ENCODE measurements at regions not wholly inside any gene's neighbourhood (a gene's known extent, or its start where the extent isn't known, plus 50 kb on each side); places are given as distances from the start of the nearest gene placed in this dataset.

DNA sequence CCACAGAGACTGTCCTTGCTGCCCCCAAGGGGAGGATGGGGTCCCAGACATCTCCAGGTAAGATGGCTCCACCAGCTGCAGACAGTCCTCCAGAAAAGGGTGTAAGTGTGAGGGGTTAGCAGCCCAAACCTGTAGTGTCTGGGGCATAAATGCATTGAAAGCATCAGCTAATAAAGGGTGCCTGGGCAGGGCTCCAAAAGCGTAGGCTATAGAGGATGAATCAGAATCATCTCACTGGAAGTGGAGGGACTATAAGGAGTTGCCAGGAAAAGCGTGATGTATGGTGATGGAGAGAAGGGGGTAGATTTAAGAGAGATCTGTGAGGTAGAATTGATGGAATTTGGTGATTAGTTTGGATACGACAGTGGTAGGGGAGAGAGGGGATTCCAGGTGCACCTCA lies 79.9 kb upstream of the ONECUT1 start:
- H3K4me1 Mint-ChIP-seq, result no peaks in the 10 kb centered on the region
- no peak overlapping the region for H3K4me3 Mint-ChIP-seq
- H3K27ac Mint-ChIP-seq, result no peak overlapping the region
- no peak for ATAC-seq
- DNase-seq, result no peak
- H3K27me3 Mint-ChIP-seq, result peaks cover 37% of the 10 kb centered on the region
- H3K36me3 Mint-ChIP-seq (ENCODE audit: low read depth), result no peaks in the 10 kb centered on the region
- no peaks in the 10 kb centered on the region for H3K9me3 ChIP-seq (ENCODE audit: control insufficient read depth, low read length, poor library complexity, severe bottlenecking)

DNA sequence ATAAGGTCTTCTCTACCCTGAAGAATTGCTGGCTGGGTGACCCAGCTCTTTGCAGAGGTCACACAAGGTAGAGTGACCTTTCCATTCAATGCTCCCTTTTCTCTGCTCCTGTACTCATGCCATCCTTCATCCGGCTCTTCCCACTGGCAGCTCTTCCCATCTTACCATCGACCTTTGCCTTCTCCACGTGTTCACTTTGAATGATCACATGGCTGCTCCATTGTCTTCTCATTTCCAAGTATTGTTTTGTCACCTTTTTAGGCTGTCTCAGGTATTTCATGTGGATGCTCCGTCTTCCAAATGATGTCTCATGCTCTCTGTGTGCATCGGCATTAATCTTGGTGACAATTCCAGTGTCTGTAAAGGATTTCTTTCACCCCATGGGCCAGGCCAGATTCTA lies 76.6 kb upstream of the ONECUT1 start:
- Mint-ChIP-seq H3K4me1 (no peaks in the 10 kb centered on the region), H3K27ac (no peak overlapping the region)

DNA sequence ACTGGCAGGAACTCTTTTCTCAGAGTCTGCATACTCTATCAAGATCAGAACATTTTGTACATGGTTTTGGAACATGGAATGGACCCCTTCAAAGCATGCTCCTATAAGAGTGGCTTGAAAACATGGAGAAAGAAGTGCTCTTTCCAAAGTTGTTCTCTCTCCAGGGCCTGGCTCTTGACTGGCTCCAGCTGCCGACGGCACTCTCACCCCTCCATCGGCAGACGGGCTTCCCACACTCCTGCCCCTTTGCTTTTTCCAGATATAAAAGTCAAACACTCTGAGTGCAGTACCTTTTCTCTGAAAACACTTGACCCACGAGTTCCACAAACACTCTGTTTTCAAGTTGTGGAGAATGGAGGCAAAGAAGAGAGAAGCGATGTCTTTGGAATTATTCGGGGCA lies 72.5 kb upstream of the ONECUT1 start:
- no peak overlapping the region for H3K4me3 Mint-ChIP-seq
- H3K27me3 Mint-ChIP-seq, result no peaks in the 10 kb centered on the region
- H3K36me3 Mint-ChIP-seq (ENCODE audit: low read depth), result no peaks in the 10 kb centered on the region
- no peak for DNase-seq
- no peaks in the 10 kb centered on the region for H3K9me3 ChIP-seq (ENCODE audit: control insufficient read depth, low read length, poor library complexity, severe bottlenecking)
- no peak overlapping the region for H3K27ac Mint-ChIP-seq
- H3K4me1 Mint-ChIP-seq, result no peaks in the 10 kb centered on the region
- ATAC-seq, result no peak

More for the DNA sequence above, 76.6 kb upstream of the ONECUT1 start:
- DNase-seq (no peak), ATAC-seq (no peak)
- no peaks in the 10 kb centered on the region for H3K36me3 Mint-ChIP-seq (ENCODE audit: low read depth)
- H3K9me3 ChIP-seq (ENCODE audit: control insufficient read depth, low read length, poor library complexity, severe bottlenecking), result no peaks in the 10 kb centered on the region
- peaks cover 23% of the 10 kb centered on the region for H3K27me3 Mint-ChIP-seq
- H3K4me3 Mint-ChIP-seq, result no peak overlapping the region

DNA sequence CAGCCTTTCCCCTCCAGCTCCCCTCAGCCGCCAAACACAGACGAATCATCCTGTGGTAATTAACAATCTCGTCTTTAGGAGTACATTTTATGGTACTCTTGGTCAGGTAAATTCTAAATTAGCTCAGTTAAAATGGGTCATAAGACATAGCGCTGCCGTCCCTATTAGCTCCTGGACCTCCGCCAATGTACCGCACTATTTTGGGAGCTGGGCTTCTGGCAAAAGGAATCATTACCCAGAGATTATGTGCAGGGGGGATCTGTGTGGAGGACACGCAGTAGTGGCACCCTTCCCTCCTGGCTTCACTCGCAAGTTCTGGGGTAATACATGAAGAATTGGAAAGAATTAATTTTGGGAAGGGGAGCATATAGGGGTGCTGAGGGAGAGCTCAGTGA lies 68.6 kb upstream of the ONECUT1 start:
- no peaks in the 10 kb centered on the region for H3K36me3 Mint-ChIP-seq (ENCODE audit: low read depth)
- H3K9me3 ChIP-seq (ENCODE audit: control insufficient read depth, low read length, poor library complexity, severe bottlenecking), result no peaks in the 10 kb centered on the region
- no peak for ATAC-seq
- H3K4me3 Mint-ChIP-seq, result no peak overlapping the region
- no peak for DNase-seq
- no peak overlapping the region for H3K27ac Mint-ChIP-seq
- peaks cover 22% of the 10 kb centered on the region for H3K27me3 Mint-ChIP-seq
- H3K4me1 Mint-ChIP-seq, result peaks cover 2% of the 10 kb centered on the region

DNA sequence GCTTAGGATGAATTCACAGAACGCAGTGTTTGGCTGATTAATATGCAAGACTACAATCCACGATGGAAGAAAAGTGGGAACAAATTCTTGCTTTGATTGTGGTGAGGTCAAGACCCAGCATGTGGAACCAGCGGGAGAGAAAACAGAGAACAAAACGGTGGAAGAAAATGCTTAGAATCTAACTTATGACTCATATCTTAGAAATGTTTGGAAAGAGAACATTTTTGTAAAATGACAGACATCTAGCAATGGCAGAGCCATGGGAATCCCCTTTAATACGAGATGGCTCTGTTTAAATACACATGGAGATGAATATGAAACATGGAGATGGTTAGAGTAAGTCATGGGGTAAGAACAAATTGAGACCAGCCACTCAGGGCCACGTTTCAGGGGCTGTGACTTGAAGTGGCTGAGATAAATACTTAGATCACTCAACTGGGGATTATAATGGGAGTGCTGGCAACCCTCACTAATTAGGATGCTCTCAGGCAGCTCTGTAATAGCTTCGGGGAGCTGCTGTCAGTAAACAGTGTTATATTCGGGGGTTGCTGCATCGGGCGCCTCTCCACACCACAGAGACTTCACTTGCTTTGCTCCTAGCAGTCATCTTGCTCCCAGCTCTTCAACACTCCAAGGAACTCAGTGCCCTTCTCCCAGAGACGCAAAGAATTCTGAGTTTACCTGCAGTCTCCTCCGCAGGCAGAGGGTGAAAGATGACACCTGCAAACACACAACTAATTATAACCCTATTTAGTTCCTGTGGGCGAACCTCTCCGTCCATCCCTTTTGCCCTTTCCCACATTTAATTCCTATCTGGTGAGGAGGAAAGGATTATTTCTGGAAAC lies 68.0 kb upstream of the ONECUT1 start:
- no peaks in the 10 kb centered on the region for H3K9me3 ChIP-seq (ENCODE audit: control insufficient read depth, low read length, poor library complexity, severe bottlenecking)
- peaks cover 2% of the 10 kb centered on the region for H3K4me1 Mint-ChIP-seq
- H3K27ac Mint-ChIP-seq, result no peak overlapping the region
- H3K4me3 Mint-ChIP-seq, result no peak overlapping the region
- ATAC-seq (no peak), DNase-seq (no peak)
- H3K36me3 Mint-ChIP-seq (ENCODE audit: low read depth), result no peaks in the 10 kb centered on the region
- peaks cover 27% of the 10 kb centered on the region for H3K27me3 Mint-ChIP-seq

DNA sequence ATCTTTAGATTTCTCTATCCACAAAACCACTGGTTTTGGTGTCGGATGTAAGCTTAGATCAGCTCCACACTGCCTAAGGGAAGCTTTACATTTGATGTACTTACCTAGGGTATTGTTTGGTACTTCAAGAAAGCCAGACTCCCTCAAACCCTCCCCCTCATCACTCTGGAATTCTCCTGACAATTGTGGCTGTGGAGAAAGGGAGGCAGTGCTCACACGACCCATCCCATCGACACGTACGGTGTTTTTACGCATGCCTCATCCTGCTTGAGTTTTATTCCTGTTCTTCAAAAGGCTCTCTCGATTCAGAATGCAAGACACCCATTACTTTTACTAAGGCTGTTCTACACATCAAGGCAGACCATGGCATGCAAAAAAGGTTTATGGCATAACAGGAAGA lies 67.3 kb upstream of the ONECUT1 start:
- no peak overlapping the region for H3K27ac Mint-ChIP-seq
- H3K4me1 Mint-ChIP-seq, result peaks cover 2% of the 10 kb centered on the region
- no peaks in the 10 kb centered on the region for H3K9me3 ChIP-seq (ENCODE audit: control insufficient read depth, low read length, poor library complexity, severe bottlenecking)
- no peak overlapping the region for H3K4me3 Mint-ChIP-seq
- DNase-seq (no peak), ATAC-seq (no peak)
- peaks cover 27% of the 10 kb centered on the region for H3K27me3 Mint-ChIP-seq
- H3K36me3 Mint-ChIP-seq (ENCODE audit: low read depth), result no peaks in the 10 kb centered on the region

DNA sequence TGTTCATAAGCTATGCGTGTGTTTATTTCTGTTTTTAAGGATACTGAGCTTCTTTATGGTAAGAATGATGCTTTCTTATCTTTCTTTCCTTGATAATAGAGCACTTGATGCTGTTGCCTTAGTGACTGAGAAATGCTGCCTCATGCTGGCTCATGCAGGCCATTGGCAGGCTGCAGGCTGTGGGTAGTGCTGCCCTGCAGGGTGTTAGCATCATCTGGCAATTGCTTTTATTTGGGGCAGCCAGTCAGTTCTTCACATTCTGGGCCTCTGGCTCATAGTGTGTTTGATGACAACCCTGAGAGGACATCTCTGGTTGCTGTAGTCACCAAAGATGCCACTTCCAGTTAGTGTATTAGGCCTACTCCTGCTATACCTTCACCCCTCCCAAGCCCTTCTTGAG lies 66.2 kb upstream of the ONECUT1 start:
- DNase-seq (no peak), ATAC-seq (no peak)
- H3K27ac Mint-ChIP-seq, result no peak overlapping the region
- no peak overlapping the region for H3K4me3 Mint-ChIP-seq
- H3K27me3 Mint-ChIP-seq, result peaks cover 32% of the 10 kb centered on the region
- H3K9me3 ChIP-seq (ENCODE audit: control insufficient read depth, low read length, poor library complexity, severe bottlenecking), result no peaks in the 10 kb centered on the region
- H3K36me3 Mint-ChIP-seq (ENCODE audit: low read depth), result no peaks in the 10 kb centered on the region
- peaks cover 2% of the 10 kb centered on the region for H3K4me1 Mint-ChIP-seq

DNA sequence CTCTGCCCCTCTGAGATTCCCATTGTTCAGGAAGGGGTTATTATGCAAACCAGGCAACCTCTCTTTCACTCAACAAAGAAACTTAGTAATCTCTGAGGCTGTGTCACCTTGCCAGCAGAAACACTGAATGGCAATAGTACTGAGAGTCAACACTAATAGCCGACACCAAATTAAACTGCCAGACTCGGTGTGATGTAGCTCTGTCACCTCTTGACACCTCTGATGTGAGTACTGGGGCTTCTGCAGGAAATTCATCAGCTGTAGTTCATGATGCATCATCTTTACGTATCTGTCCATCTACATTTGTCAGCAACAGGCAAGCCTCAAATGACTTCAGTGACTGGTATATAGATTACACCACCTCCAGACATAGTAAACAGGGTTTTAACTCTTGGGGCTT lies 65.0 kb upstream of the ONECUT1 start:
- no peak for DNase-seq
- H3K36me3 Mint-ChIP-seq (ENCODE audit: low read depth), result no peaks in the 10 kb centered on the region
- no peak overlapping the region for H3K27ac Mint-ChIP-seq
- no peak for ATAC-seq
- H3K4me1 Mint-ChIP-seq, result peaks cover 2% of the 10 kb centered on the region
- H3K9me3 ChIP-seq (ENCODE audit: control insufficient read depth, low read length, poor library complexity, severe bottlenecking), result no peaks in the 10 kb centered on the region
- peaks cover 32% of the 10 kb centered on the region for H3K27me3 Mint-ChIP-seq
- no peak overlapping the region for H3K4me3 Mint-ChIP-seq

DNA sequence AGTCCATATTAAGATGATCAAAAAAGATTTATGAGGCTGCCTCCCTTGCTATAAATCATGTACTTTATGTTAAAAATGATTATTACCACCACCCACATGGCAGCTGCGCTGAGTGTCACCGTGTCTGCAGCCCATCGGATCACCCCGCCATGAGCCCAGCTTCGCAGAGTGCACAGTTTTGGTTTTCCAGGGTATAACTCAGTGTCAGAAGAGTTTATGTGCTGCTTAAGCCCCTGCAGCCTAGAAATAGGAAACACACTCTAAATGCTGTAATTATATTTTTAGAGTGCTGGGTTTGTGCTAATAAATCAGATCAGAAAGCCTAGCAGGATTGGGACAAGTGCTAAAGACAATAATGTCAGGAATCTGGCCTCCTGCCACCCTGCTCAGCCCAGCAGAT lies 54.7 kb upstream of the ONECUT1 start:
- Mint-ChIP-seq H3K27me3 (peaks cover 26% of the 10 kb centered on the region), H3K4me3 (no peak overlapping the region), H3K27ac (no peak overlapping the region), H3K4me1 (no peaks in the 10 kb centered on the region), H3K36me3 (ENCODE audit: low read depth) (peaks cover 3% of the 10 kb centered on the region)
- DNase-seq (no peak), ATAC-seq (no peak)
- no peaks in the 10 kb centered on the region for H3K9me3 ChIP-seq (ENCODE audit: control insufficient read depth, low read length, poor library complexity, severe bottlenecking)

Measured in T-helper 17 cell (primary cell).